Uterus (tissue), 3 donors: ENCODE measurements at regions not wholly inside any gene's neighbourhood (a gene's known extent, or its start where the extent isn't known, plus 50 kb on each side); places are given as distances from the start of the nearest gene placed in this dataset.

Experiments
- DNase-seq, 2 donors: peaks; one replicate each; pipeline ENCODE4 v3.0.0-alpha.2; 2019 to 2020
- H3K27ac ChIP-seq, 2 donors: fragments of 200-600 bp; sonication (generic); 1 replicate in 1 of 2; 2 replicates in 1 of 2; pipeline ENCODE4 v1.5.1; 2016 to 2018
- H3K27me3 ChIP-seq, 2 donors: fragments of 200-600 bp; sonication (generic); one replicate each; pipeline ENCODE4 v1.5.1; 2018 to 2019; ENCODE audit warnings: control low read depth in 1 of 2
- H3K36me3 ChIP-seq, 2 donors: fragments of 200-600 bp; sonication (generic); one replicate each; pipeline ENCODE4 v1.5.1; 2019; ENCODE audit warnings: control low read depth in 1 of 2
- H3K4me1 ChIP-seq, 2 donors: fragments of 200-600 bp; sonication (generic); one replicate each; pipeline ENCODE4 v1.5.1; 2018 to 2019; ENCODE audit warnings: control low read depth in 1 of 2
- H3K4me3 ChIP-seq, 2 donors: fragments of 200-600 bp; sonication (generic); 1 replicate in 1 of 2; 2 replicates in 1 of 2; pipeline ENCODE4 v1.5.1; 2018 to 2019; ENCODE audit warnings: mild to moderate bottlenecking in 1 of 2
- H3K9me3 ChIP-seq, 2 donors: fragments of 200-600 bp; sonication (generic); one replicate each; pipeline ENCODE4 v1.5.1; 2019; ENCODE audit warnings: control low read depth in 1 of 2
- CTCF ChIP-seq, 4 experiments: fragments of 200-600 bp in 2 of 4; fragments of 450-650 bp in 2 of 4; sonication (generic) in 2 of 4; IDR thresholded peaks; one replicate each; pipeline ENCODE4 v1.5.1; 2016 to 2019; ENCODE audit warnings: antibody characterized with exemption in 4 of 4, mild to moderate bottlenecking in 2 of 4, moderate library complexity in 1 of 4
- POLR2A ChIP-seq, 2 donors: fragments of 450-650 bp; IDR thresholded peaks; one replicate each; pipeline ENCODE4 v1.6.1; 2016; ENCODE audit warnings: antibody characterized with exemption in 2 of 2, mild to moderate bottlenecking in 1 of 2, moderate library complexity in 1 of 2
- intact Hi-C: fragments of 100-400 bp; cut with DNase I; formaldehyde crosslinking; loops from one replicate; pipeline ENCODE4 v1.15.1; 2023; ENCODE audit warnings: low total_unique reads
- donor health status: DM: yes; HTN: yes; CAD: no.

- intact Hi-C loops: no loop called here
- H3K36me3 ChIP-seq: no peaks in the 10 kb centered on the region
- DNase-seq: no peak
- TF ChIP-seq POLR2A (IDR thresholded peaks at IDR 0.05) (no peak), CTCF (IDR thresholded peaks at IDR 0.05) (no peak)
- H3K27ac ChIP-seq: no peak overlapping the region
- H3K27me3 ChIP-seq: no peaks in the 10 kb centered on the region
- no peaks in the 10 kb centered on the region for H3K9me3 ChIP-seq
- no peaks in the 10 kb centered on the region for H3K4me1 ChIP-seq
- no peak overlapping the region for H3K4me3 ChIP-seq
Observed at GRCh38 chr13:90565985-90566713, 781.3 kb upstream of the MIR17HG start.

- intact Hi-C loops: no loop called here
- Histone ChIP-seq H3K27ac (no peak overlapping the region), H3K27me3 (no peaks in the 10 kb centered on the region), H3K4me3 (no peak overlapping the region), H3K36me3 (no peaks in the 10 kb centered on the region), H3K9me3 (no peaks in the 10 kb centered on the region), H3K4me1 (no peaks in the 10 kb centered on the region)
- TF ChIP-seq CTCF (IDR thresholded peaks at IDR 0.05): no peak
- no peak for TF ChIP-seq POLR2A (IDR thresholded peaks at IDR 0.05)
- DNase-seq: no peak
Observed at GRCh38 chr13:90568165-90568564, 779.3 kb upstream of the MIR17HG start.

GRCh38 chr13:90576067-90576466, 771.4 kb upstream of the MIR17HG start:
- TF ChIP-seq CTCF (IDR thresholded peaks at IDR 0.05): no peak
- TF ChIP-seq POLR2A (IDR thresholded peaks at IDR 0.05): no peak
- intact Hi-C loops: no loop called here
- H3K36me3 ChIP-seq: no peaks in the 10 kb centered on the region
- no peaks in the 10 kb centered on the region for H3K9me3 ChIP-seq
- no peak for DNase-seq
- H3K27me3 ChIP-seq: no peaks in the 10 kb centered on the region
- H3K4me1 ChIP-seq: no peaks in the 10 kb centered on the region
- H3K27ac ChIP-seq: no peak overlapping the region
- no peak overlapping the region for H3K4me3 ChIP-seq

GRCh38 chr13:90577726-90578125, 769.8 kb upstream of the MIR17HG start:
- intact Hi-C loops: no loop called here
- Histone ChIP-seq H3K4me3 (no peak overlapping the region), H3K9me3 (no peaks in the 10 kb centered on the region), H3K36me3 (no peaks in the 10 kb centered on the region), H3K4me1 (no peaks in the 10 kb centered on the region), H3K27me3 (no peaks in the 10 kb centered on the region), H3K27ac (no peak overlapping the region)
- no peak for TF ChIP-seq POLR2A (IDR thresholded peaks at IDR 0.05)
- TF ChIP-seq CTCF (IDR thresholded peaks at IDR 0.05): no peak
- DNase-seq: no peak

- intact Hi-C loops: no loop called here
Observed at GRCh38 chr13:90585392-90585791, 762.1 kb upstream of the MIR17HG start.

More at GRCh38 chr13:90585392-90585791, 762.1 kb upstream of the MIR17HG start:
- Histone ChIP-seq H3K36me3 (no peaks in the 10 kb centered on the region), H3K9me3 (no peaks in the 10 kb centered on the region), H3K27ac (no peak overlapping the region), H3K4me1 (no peaks in the 10 kb centered on the region), H3K27me3 (no peaks in the 10 kb centered on the region), H3K4me3 (no peak overlapping the region)
- no peak for DNase-seq
- TF ChIP-seq CTCF (IDR thresholded peaks at IDR 0.05) (no peak), POLR2A (IDR thresholded peaks at IDR 0.05) (no peak)
